GM19438 (cell line): ENCODE measurements at regions not wholly inside any gene's neighbourhood (a gene's known extent, or its start where the extent isn't known, plus 50 kb on each side); places are given as distances from the start of the nearest gene placed in this dataset.
"Not testable (repeated sequence)": the region's sequence is repeated elsewhere in the genome, so short reads cannot be mapped to it uniquely, and the experiment has no call there.

ENCODE experiments used
- ATAC-seq: cut with Tn5 transposase; IDR thresholded peaks from one replicate; pipeline ENCODE4 v1.9.1; 2021; ENCODE audit warnings: low read depth; ENCODE audit not compliant: unreplicated experiment

- ATAC-seq: no peak
Observed at GRCh38 chr16:50451951-50452508, 83.2 kb upstream of the BRD7 start.

GRCh38 chr16:50450957-50451356, 82.2 kb upstream of the BRD7 start:
- ATAC-seq: no peak

GRCh38 chr16:50449800-50450199, 81.0 kb upstream of the BRD7 start:
- ATAC-seq: no peak

- ATAC-seq: no peak
Observed at GRCh38 chr16:50448981-50449380, 80.2 kb upstream of the BRD7 start.

GRCh38 chr16:50448522-50448921, 79.7 kb upstream of the BRD7 start:
- no peak for ATAC-seq

GRCh38 chr16:50447386-50447785, 78.6 kb upstream of the BRD7 start:
- ATAC-seq: not testable (repeated sequence)

GRCh38 chr16:50446861-50447260, 78.1 kb upstream of the BRD7 start:
- no peak for ATAC-seq

GRCh38 chr16:50445621-50446555, 77.1 kb upstream of the BRD7 start:
- ATAC-seq: no peak

- ATAC-seq: no peak
Observed at GRCh38 chr16:50444526-50444925, 75.7 kb upstream of the BRD7 start.

- ATAC-seq: no peak
Observed at GRCh38 chr16:50442221-50442620, 73.4 kb upstream of the BRD7 start.

- no peak for ATAC-seq
Observed at GRCh38 chr16:50441486-50442157, 72.8 kb upstream of the BRD7 start.

GRCh38 chr16:50440991-50441390, 72.2 kb upstream of the BRD7 start:
- ATAC-seq: no peak

- ATAC-seq: no peak
Observed at GRCh38 chr16:50440531-50440930, 71.7 kb upstream of the BRD7 start.

GRCh38 chr16:50437769-50438437, 69.1 kb upstream of the BRD7 start:
- no peak for ATAC-seq

- no peak for ATAC-seq
Observed at GRCh38 chr16:50436271-50436670, 67.5 kb upstream of the BRD7 start.

GRCh38 chr16:50434872-50435478, 66.2 kb upstream of the BRD7 start:
- no peak for ATAC-seq

GRCh38 chr16:50430076-50430475, 61.3 kb upstream of the BRD7 start:
- no peak for ATAC-seq

GRCh38 chr16:50428742-50429141, 60.0 kb upstream of the BRD7 start:
- no peak for ATAC-seq

GRCh38 chr16:50428116-50428515, 59.3 kb upstream of the BRD7 start:
- ATAC-seq: no peak

GRCh38 chr16:50427107-50427506, 58.3 kb upstream of the BRD7 start:
- ATAC-seq: no peak

GRCh38 chr16:50425648-50426047, 56.9 kb upstream of the BRD7 start:
- ATAC-seq: no peak
